Endodermal cell (in vitro differentiated cells): ENCODE measurements at regions not wholly inside any gene's neighbourhood (a gene's known extent, or its start where the extent isn't known, plus 50 kb on each side); places are given as distances from the start of the nearest gene placed in this dataset.
"Not testable (repeated sequence)": the region's sequence is repeated elsewhere in the genome, so short reads cannot be mapped to it uniquely, and the experiment has no call there.

ENCODE experiments used
- DNase-seq: peaks from one replicate; pipeline ENCODE4 v3.0.0-alpha.2; 2017
- H3K27ac ChIP-seq: 2 replicates; pipeline ENCODE4 v1.5.1; 2013; ENCODE audit warnings: mild to moderate bottlenecking, low read depth, low read length, moderate library complexity
- H3K27me3 ChIP-seq: 2 replicates; pipeline ENCODE4 v1.6.1; 2013; ENCODE audit warnings: mild to moderate bottlenecking, low read length, moderate library complexity; ENCODE audit not compliant: insufficient read depth, control insufficient read depth, poor library complexity, severe bottlenecking
- H3K36me3 ChIP-seq: 2 replicates; pipeline ENCODE4 v1.7.0; 2013; ENCODE audit warnings: mild to moderate bottlenecking, low read length, moderate library complexity; ENCODE audit not compliant: control insufficient read depth, insufficient read depth
- H3K4me1 ChIP-seq: one replicate; pipeline ENCODE4 v1.7.0; 2013; ENCODE audit warnings: low read length; ENCODE audit not compliant: control insufficient read depth, insufficient read depth
- H3K4me3 ChIP-seq: 2 replicates; pipeline ENCODE4 v1.5.1; 2013; ENCODE audit warnings: mild to moderate bottlenecking, low read length, moderate library complexity
- H3K9ac ChIP-seq: 2 replicates; pipeline ENCODE4 v1.6.1; 2013; ENCODE audit warnings: mild to moderate bottlenecking, low read length, moderate library complexity; ENCODE audit not compliant: poor library complexity, severe bottlenecking; ENCODE audit errors: extremely low read depth
- H3K9me3 ChIP-seq: 2 replicates; pipeline ENCODE4 v1.6.1; 2013; ENCODE audit warnings: mild to moderate bottlenecking, low read length, moderate library complexity; ENCODE audit not compliant: control insufficient read depth
- H3K27ac Mint-ChIP-seq: 2 replicates; pipeline ENCODE4 v1.8.0; 2020; ENCODE audit warnings: mixed read lengths
- H3K27me3 Mint-ChIP-seq: 2 replicates; pipeline ENCODE4 v1.8.0; 2021; ENCODE audit warnings: mild to moderate bottlenecking, mixed read lengths; ENCODE audit not compliant: insufficient read depth
- H3K36me3 Mint-ChIP-seq: 2 replicates; pipeline ENCODE4 v1.8.0; 2020; ENCODE audit warnings: low read depth, mixed read lengths
- H3K4me1 Mint-ChIP-seq: 2 replicates; pipeline ENCODE4 v1.8.0; 2020; ENCODE audit warnings: mixed read lengths
- H3K4me3 Mint-ChIP-seq: 2 replicates; pipeline ENCODE4 v1.8.0; 2020; ENCODE audit warnings: mild to moderate bottlenecking, moderate library complexity, mixed read lengths
- H3K9me3 Mint-ChIP-seq: 2 replicates; pipeline ENCODE4 v1.8.0; 2020; ENCODE audit warnings: mild to moderate bottlenecking, mixed read lengths
- CTCF ChIP-seq: fragments of 200-600 bp; sonication (generic); conservative IDR thresholded peaks from 2 replicates; pipeline ENCODE4 v1.5.0; 2021; ENCODE audit warnings: antibody characterized with exemption, mild to moderate bottlenecking
- WGBS, 2 experiments: methylation state at CpG; one replicate each; pipeline versions ENCODE4 v1.1.5 to v1.1.7; 2013; ENCODE audit warnings: missing lambda C conversion rate in 2 of 2, mixed read lengths in 1 of 2; ENCODE audit not compliant: insufficient coverage in 1 of 2, insufficient read length in 1 of 2; 5-methylcytosine and 5-hydroxymethylcytosine counted together

GRCh38 chr10:57336341-57336740, 931.4 kb downstream of the IPMK start:
- no peak for TF ChIP-seq CTCF
- Histone ChIP-seq H3K4me3 (no peak overlapping the region), H3K9me3 (peaks cover 7% of the 10 kb centered on the region), H3K27me3 (no peaks in the 10 kb centered on the region), H3K9ac (no peak overlapping the region), H3K36me3 (no peaks in the 10 kb centered on the region), H3K4me1 (no peaks in the 10 kb centered on the region), H3K27ac (no peak overlapping the region)
- H3K4me3 Mint-ChIP-seq: no peak overlapping the region
- 95 to 97% methylated on average over 5 to 12 of the region's 12 CpGs for WGBS, 2 experiments
- peaks cover 10% of the 10 kb centered on the region for H3K9me3 Mint-ChIP-seq
- H3K27ac Mint-ChIP-seq: no peak overlapping the region
- no peak for DNase-seq
- no peaks in the 10 kb centered on the region for H3K4me1 Mint-ChIP-seq
- no peaks in the 10 kb centered on the region for H3K36me3 Mint-ChIP-seq
- peaks cover 4% of the 10 kb centered on the region for H3K27me3 Mint-ChIP-seq

GRCh38 chr10:57334523-57334922, 933.2 kb downstream of the IPMK start:
- no peak overlapping the region for H3K4me3 ChIP-seq
- Mint-ChIP-seq H3K4me1 (no peaks in the 10 kb centered on the region), H3K27ac (no peak overlapping the region), H3K4me3 (no peak overlapping the region), H3K36me3 (no peaks in the 10 kb centered on the region), H3K9me3 (peaks cover 6% of the 10 kb centered on the region), H3K27me3 (peaks cover 4% of the 10 kb centered on the region)
- H3K27me3 ChIP-seq: no peaks in the 10 kb centered on the region
- no peak overlapping the region for H3K27ac ChIP-seq
- no peaks in the 10 kb centered on the region for H3K36me3 ChIP-seq
- 84 to 97% methylated on average over 2 to 3 of the region's 4 CpGs for WGBS, 2 experiments
- H3K9me3 ChIP-seq: no peaks in the 10 kb centered on the region
- H3K9ac ChIP-seq: no peak overlapping the region
- no peak for DNase-seq
- no peaks in the 10 kb centered on the region for H3K4me1 ChIP-seq
- TF ChIP-seq CTCF: no peak

- Histone ChIP-seq H3K9me3 (no peaks in the 10 kb centered on the region), H3K36me3 (no peaks in the 10 kb centered on the region), H3K9ac (no peak overlapping the region), H3K27me3 (no peaks in the 10 kb centered on the region), H3K4me3 (no peak overlapping the region), H3K27ac (no peak overlapping the region), H3K4me1 (no peaks in the 10 kb centered on the region)
- peak; percentile 50 for TF ChIP-seq CTCF
- Mint-ChIP-seq H3K9me3 (peaks cover 6% of the 10 kb centered on the region), H3K27me3 (peaks cover 4% of the 10 kb centered on the region), H3K36me3 (no peaks in the 10 kb centered on the region), H3K27ac (no peak overlapping the region), H3K4me1 (no peaks in the 10 kb centered on the region), H3K4me3 (no peak overlapping the region)
- 88% methylated on average over 2 of the region's 2 CpGs; no CpG with 5 or more reads in 1 of the 2 experiments for WGBS, 2 experiments
- DNase-seq: no peak
Observed at GRCh38 chr10:57333880-57334279, 933.8 kb downstream of the IPMK start.

- H3K9me3 Mint-ChIP-seq, H3K9ac ChIP-seq, H3K4me1 Mint-ChIP-seq, H3K27me3 ChIP-seq, H3K27ac Mint-ChIP-seq, DNase-seq, H3K27me3 Mint-ChIP-seq, H3K27ac ChIP-seq, H3K4me3 Mint-ChIP-seq, H3K4me3 ChIP-seq, H3K9me3 ChIP-seq, H3K4me1 ChIP-seq, H3K36me3 ChIP-seq, H3K36me3 Mint-ChIP-seq: not testable (repeated sequence)
- 94 to 97% methylated on average over 7 to 29 of the region's 29 CpGs for WGBS, 2 experiments
Observed at GRCh38 chr10:57321400-57321854, 946.3 kb downstream of the IPMK start.
